ENCODE measurements at regions not wholly inside any gene's neighbourhood (a gene's known extent, or its start where the extent isn't known, plus 50 kb on each side); places are given as distances from the start of the nearest gene placed in this dataset.

DNA sequence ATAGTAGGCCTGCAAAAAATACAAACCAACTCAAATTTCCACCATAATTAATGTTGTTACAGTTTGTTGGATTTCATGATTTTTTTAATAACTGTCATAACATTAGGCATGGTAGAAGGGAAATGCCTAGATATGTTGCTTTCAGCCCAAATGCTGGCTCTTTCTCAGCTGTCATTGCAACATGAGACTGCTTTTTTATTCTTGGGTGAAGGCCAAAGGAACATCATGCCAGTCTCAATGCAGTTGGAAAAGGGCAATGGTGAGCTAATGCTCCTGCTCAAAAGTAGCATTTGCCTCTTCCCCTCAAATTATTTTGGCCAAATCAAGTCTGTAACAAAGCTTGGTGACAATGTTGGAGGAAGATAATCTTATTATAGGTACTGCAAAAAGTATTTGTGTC lies 877.7 kb upstream of the PRMT6 start:
- Histone ChIP-seq H4K20me1 (ENCODE audit: insufficient read depth) (no peaks in the 10 kb centered on the region), H3K9me3 (ENCODE audit: insufficient read depth, low read depth) (no peaks in the 10 kb centered on the region), H3K9me2 (ENCODE audit: insufficient read depth) (no peaks in the 10 kb centered on the region), H3K4me2 (no peak overlapping the region), H3F3A (ENCODE audit: insufficient read depth, low read depth) (no peaks in the 10 kb centered on the region), H3K27me3 (ENCODE audit: insufficient read depth, low read depth) (no peaks in the 10 kb centered on the region), H3K36me3 (ENCODE audit: low read depth) (no peaks in the 10 kb centered on the region), H2AFZ (no peak overlapping the region), H3K27ac (no peak overlapping the region), H3K79me2 (ENCODE audit: low read depth) (no peaks in the 10 kb centered on the region), H3K4me3 (no peak overlapping the region), H3K4me1 (replicated peaks; ENCODE audit: insufficient read depth) (no peaks in the 10 kb centered on the region)
- ChIA-PET CTCF (no interaction called here), POLR2A (ENCODE audit: unreplicated experiment) (no interaction called here)
- no TSS peak for BruUV-seq (replicated peaks)
- DNase-seq: no peak
- TF ChIP-seq EZH2 (IDR thresholded peaks at IDR 0.05; ENCODE audit: low read depth): no peak
- TF ChIP-seq, protein P1, sequence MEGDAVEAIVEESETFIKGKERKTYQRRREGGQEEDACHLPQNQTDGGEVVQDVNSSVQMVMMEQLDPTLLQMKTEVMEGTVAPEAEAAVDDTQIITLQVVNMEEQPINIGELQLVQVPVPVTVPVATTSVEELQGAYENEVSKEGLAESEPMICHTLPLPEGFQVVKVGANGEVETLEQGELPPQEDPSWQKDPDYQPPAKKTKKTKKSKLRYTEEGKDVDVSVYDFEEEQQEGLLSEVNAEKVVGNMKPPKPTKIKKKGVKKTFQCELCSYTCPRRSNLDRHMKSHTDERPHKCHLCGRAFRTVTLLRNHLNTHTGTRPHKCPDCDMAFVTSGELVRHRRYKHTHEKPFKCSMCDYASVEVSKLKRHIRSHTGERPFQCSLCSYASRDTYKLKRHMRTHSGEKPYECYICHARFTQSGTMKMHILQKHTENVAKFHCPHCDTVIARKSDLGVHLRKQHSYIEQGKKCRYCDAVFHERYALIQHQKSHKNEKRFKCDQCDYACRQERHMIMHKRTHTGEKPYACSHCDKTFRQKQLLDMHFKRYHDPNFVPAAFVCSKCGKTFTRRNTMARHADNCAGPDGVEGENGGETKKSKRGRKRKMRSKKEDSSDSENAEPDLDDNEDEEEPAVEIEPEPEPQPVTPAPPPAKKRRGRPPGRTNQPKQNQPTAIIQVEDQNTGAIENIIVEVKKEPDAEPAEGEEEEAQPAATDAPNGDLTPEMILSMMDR (conservative IDR thresholded peaks at IDR 0.05): no peak
- intact Hi-C loops (cut with micrococcal nuclease; ENCODE audit: unreplicated experiment): no loop called here

DNA sequence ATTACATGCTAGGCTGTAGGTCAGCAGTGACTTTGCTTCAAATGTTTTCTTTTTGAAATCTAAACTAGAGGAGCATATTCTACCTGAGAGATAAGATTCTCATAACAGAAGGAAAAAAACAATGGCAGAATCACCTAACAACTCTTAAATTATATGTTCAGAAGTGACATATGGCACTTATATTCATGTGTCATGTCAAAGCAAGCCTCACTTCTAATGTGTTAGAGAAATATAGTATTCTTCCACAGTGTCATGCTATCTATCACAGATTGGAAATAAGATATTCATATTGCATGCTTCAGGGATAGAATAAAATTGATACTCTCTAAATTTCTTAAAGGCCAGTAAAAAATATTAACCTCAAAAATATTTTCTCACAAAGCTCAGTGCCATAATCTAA lies 874.6 kb upstream of the PRMT6 start:
- Histone ChIP-seq H3K4me3 (no peak overlapping the region), H3K4me2 (no peak overlapping the region), H3K79me2 (ENCODE audit: low read depth) (no peaks in the 10 kb centered on the region), H4K20me1 (ENCODE audit: insufficient read depth) (no peaks in the 10 kb centered on the region), H3K27ac (no peak overlapping the region), H3K9me3 (ENCODE audit: insufficient read depth, low read depth) (no peaks in the 10 kb centered on the region), H3K9me2 (ENCODE audit: insufficient read depth) (no peaks in the 10 kb centered on the region), H3K27me3 (ENCODE audit: insufficient read depth, low read depth) (no peaks in the 10 kb centered on the region), H3K4me1 (replicated peaks; ENCODE audit: insufficient read depth) (no peaks in the 10 kb centered on the region), H3F3A (ENCODE audit: insufficient read depth, low read depth) (no peaks in the 10 kb centered on the region), H2AFZ (no peak overlapping the region), H3K36me3 (ENCODE audit: low read depth) (no peaks in the 10 kb centered on the region)
- CTCF ChIA-PET: no interaction called here
- no peak for DNase-seq
- TF ChIP-seq, protein P1 (conservative IDR thresholded peaks at IDR 0.05): no peak
- TF ChIP-seq EZH2 (IDR thresholded peaks at IDR 0.05; ENCODE audit: low read depth): no peak
- intact Hi-C loops (cut with micrococcal nuclease; ENCODE audit: unreplicated experiment): no loop called here
- no TSS peak for BruUV-seq (replicated peaks)
- POLR2A ChIA-PET (ENCODE audit: unreplicated experiment): no interaction called here

DNA sequence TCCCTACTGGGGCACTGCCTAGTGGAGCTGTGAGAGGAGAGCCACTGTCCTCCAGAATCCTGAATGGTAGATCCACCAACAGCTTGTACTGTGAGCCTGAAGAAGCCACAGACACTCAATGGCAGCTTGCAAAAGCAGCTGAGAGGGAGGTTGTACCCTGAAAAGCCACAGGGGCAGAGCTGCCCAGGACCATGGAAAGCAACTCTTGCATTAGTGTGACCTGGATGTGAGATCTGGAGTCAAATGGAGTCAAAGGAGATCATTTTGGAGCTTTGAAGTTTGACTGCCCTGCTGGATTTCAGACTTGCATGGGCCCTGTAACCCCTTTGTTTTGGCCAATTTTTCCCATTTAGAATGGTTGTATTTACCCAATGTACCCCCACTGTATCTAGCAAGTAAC lies 871.4 kb upstream of the PRMT6 start:
- no peak for DNase-seq
- intact Hi-C loops (cut with micrococcal nuclease; ENCODE audit: unreplicated experiment): no loop called here
- H3K9me3 ChIP-seq (ENCODE audit: insufficient read depth, low read depth): no peaks in the 10 kb centered on the region
- TF ChIP-seq, protein P1 (conservative IDR thresholded peaks at IDR 0.05): no peak
- TF ChIP-seq EZH2 (IDR thresholded peaks at IDR 0.05; ENCODE audit: low read depth): no peak
- no peaks in the 10 kb centered on the region for H3K27me3 ChIP-seq (ENCODE audit: insufficient read depth, low read depth)
- no peak overlapping the region for H2AFZ ChIP-seq
- H3K4me3 ChIP-seq: no peak overlapping the region
- no peaks in the 10 kb centered on the region for H3F3A ChIP-seq (ENCODE audit: insufficient read depth, low read depth)
- H3K27ac ChIP-seq: no peak overlapping the region
- H4K20me1 ChIP-seq (ENCODE audit: insufficient read depth): no peaks in the 10 kb centered on the region
- BruUV-seq (replicated peaks): no TSS peak
- ChIA-PET POLR2A (ENCODE audit: unreplicated experiment) (no interaction called here), CTCF (no interaction called here)
- no peaks in the 10 kb centered on the region for H3K4me1 ChIP-seq (replicated peaks; ENCODE audit: insufficient read depth)
- no peaks in the 10 kb centered on the region for H3K9me2 ChIP-seq (ENCODE audit: insufficient read depth)
- no peaks in the 10 kb centered on the region for H3K36me3 ChIP-seq (ENCODE audit: low read depth)
- H3K4me2 ChIP-seq: no peak overlapping the region
- no peaks in the 10 kb centered on the region for H3K79me2 ChIP-seq (ENCODE audit: low read depth)

Measured in PC-9 (cell line).